ENCODE measurements at regions not wholly inside any gene's neighbourhood (a gene's known extent, or its start where the extent isn't known, plus 50 kb on each side); places are given as distances from the start of the nearest gene placed in this dataset.
"Not testable (repeated sequence)": the region's sequence is repeated elsewhere in the genome, so short reads cannot be mapped to it uniquely, and the experiment has no call there.

DNA sequence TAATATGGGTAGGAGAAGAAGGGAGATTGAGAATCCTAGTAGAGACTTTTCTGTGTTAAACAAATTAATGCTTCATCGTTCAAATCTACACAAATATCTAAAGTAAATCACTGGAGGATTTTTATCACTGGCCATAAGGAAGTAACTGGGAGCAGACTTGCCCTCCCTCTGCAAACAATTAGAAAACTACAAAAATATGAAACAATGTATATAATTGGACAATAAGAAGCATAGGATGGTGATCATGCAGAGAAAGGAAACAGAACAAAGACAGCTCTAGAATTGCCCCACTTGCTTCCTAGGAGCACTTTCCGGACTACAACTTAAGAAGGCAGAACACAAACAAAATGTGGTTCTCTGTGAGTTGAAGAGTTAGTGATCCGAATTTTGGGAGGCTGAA, 452.7 kb upstream of the KLHL29 start:
- in situ Hi-C loops (cut with HindIII; ENCODE audit: low pct_unique_long_range_greater_than_20kb, low sequenced_read_pairs) = no loop called here
- no peak for TF ChIP-seq JUND (IDR thresholded peaks at IDR 0.05; ENCODE audit: low read depth)
- DNase-seq (ENCODE audit: low read depth in 1 of 2, low spot score in 1 of 2) = no peak

DNA sequence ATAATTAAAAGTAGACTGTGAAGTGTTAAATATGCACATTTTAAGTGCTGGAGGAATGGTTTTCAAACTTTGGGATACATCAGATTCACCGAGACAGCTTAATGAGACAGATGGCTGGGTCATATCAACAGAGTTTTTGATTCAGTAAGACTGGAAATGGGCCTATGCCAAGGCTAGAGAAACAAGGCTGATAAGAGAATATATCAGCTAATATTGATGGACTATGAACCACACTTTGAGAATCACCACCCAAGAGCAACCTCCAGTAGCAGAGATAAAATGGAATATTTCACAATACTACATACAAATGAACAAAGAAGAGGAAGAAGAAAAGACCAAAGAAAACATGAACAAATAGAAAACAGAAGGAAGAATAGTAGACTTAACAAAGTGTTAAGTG, 450.2 kb upstream of the KLHL29 start:
- in situ Hi-C loops (cut with HindIII; ENCODE audit: low pct_unique_long_range_greater_than_20kb, low sequenced_read_pairs) = no loop called here
- no peak for DNase-seq (ENCODE audit: low read depth in 1 of 2, low spot score in 1 of 2)
- TF ChIP-seq JUND (IDR thresholded peaks at IDR 0.05; ENCODE audit: low read depth) = no peak

DNA sequence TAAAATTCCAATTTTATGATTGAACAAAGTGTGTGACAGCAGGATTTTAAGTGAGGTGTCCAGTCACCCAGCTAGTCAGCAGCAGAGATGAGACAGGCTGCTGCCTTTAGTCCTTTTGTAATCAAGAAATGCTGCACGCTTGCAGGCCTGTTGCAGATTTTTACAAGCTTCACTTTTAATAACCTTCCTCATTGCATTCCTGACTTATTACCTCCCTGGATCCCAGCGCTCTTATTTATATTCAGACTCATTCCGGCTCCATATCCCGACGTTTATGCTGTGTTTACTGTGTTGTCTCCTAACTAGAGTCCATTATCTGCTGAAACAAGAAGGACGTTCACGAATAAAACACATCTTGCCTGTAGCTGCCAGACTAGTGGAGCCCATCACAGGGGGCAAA, 442.5 kb upstream of the KLHL29 start:
- DNase-seq (ENCODE audit: low read depth in 1 of 2, low spot score in 1 of 2) = no peak
- in situ Hi-C loops (cut with HindIII; ENCODE audit: low pct_unique_long_range_greater_than_20kb, low sequenced_read_pairs) = no loop called here
- no peak for TF ChIP-seq JUND (IDR thresholded peaks at IDR 0.05; ENCODE audit: low read depth)

DNA sequence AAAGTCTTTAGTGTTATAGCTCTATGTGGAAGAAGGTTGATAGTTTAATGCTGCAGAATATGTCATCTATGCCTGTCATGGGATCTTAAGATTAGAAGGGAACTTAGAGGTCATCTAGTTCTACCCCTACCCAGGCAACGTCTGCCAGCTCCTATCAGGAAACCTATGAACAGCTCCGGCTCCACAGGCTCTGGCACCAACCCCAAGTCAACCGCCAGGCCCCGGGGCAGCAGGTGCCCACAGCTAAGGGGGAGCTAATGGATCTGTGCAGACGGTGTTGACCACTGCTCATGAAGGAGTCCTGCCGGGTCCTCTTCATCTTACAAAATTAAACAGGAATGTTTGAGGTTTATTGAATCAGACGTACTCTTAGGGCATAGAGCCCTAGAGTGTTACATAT, 440.8 kb upstream of the KLHL29 start:
- in situ Hi-C loops (cut with HindIII; ENCODE audit: low pct_unique_long_range_greater_than_20kb, low sequenced_read_pairs) = no loop called here
- DNase-seq (ENCODE audit: low read depth in 1 of 2, low spot score in 1 of 2) = no peak
- TF ChIP-seq JUND (IDR thresholded peaks at IDR 0.05; ENCODE audit: low read depth) = no peak

DNA sequence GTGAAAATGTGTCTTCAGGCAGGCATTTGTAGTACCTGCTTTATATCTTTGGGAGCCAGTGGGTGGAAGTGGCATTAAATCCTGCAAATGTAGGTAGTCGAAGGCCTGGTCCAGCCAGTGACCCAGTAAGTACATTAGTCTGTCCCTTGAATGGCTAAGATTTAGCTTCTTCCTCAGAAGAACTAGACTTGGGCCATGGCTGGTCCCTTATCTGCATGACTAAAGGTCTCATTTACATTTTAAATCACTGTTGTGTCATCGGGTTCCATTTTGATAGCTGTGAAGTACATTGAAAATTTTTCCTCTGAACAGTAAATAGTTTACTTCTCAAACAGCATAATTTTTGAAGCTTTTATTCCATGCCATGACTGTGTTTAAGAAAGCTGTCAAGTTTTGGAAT, 438.4 kb upstream of the KLHL29 start:
- in situ Hi-C loops (cut with HindIII; ENCODE audit: low pct_unique_long_range_greater_than_20kb, low sequenced_read_pairs) = no loop called here

DNA sequence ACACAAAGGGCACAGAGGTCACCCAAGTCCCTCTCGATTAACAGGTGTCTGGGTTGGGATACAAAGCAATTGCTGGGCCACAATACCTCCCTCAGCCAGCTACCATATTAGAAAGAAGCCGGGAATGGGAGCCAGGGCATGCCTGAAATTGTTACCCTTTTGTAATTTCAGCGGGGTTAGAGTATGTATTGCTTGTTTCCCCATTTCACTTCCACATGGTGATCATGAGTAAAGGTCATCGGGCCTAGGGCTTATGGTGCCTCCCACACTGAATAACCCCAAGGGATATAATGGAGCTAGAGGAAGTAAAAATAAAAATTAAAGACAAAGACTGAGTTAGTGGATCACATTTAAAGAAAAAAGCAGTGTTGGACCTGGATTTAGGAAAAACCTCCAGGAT, 437.2 kb upstream of the KLHL29 start:
- no peak for TF ChIP-seq JUND (IDR thresholded peaks at IDR 0.05; ENCODE audit: low read depth)
- in situ Hi-C loops (cut with HindIII; ENCODE audit: low pct_unique_long_range_greater_than_20kb, low sequenced_read_pairs) = no loop called here

More for the DNA sequence above, 438.4 kb upstream of the KLHL29 start:
- TF ChIP-seq JUND (IDR thresholded peaks at IDR 0.05; ENCODE audit: low read depth) = no peak
- no peak for DNase-seq (ENCODE audit: low read depth in 1 of 2, low spot score in 1 of 2)

DNA sequence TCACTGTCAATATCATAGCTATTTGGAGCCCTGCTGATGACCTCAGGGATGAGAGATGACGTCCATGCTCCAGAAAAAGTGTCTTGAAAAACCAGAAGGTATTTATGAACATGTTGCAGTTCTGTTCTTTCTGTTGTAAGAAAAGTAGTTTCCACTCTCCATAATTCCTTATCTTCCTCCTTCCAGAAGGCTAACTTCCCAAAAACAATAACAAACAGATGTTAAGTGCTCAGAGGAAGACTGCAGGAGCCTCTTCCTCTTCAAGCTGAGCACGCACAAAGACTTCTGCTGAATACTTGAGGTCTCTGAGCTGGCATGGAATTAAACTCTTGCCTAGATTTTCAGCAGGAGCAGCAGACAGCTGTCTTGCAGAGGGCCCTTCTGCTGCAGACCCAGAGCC, 434.5 kb upstream of the KLHL29 start:
- in situ Hi-C loops (cut with HindIII; ENCODE audit: low pct_unique_long_range_greater_than_20kb, low sequenced_read_pairs) = no loop called here
- TF ChIP-seq JUND (IDR thresholded peaks at IDR 0.05; ENCODE audit: low read depth) = no peak
- DNase-seq (ENCODE audit: low read depth in 1 of 2, low spot score in 1 of 2) = no peak

More for the DNA sequence above, 437.2 kb upstream of the KLHL29 start:
- no peak for DNase-seq (ENCODE audit: low read depth in 1 of 2, low spot score in 1 of 2)

DNA sequence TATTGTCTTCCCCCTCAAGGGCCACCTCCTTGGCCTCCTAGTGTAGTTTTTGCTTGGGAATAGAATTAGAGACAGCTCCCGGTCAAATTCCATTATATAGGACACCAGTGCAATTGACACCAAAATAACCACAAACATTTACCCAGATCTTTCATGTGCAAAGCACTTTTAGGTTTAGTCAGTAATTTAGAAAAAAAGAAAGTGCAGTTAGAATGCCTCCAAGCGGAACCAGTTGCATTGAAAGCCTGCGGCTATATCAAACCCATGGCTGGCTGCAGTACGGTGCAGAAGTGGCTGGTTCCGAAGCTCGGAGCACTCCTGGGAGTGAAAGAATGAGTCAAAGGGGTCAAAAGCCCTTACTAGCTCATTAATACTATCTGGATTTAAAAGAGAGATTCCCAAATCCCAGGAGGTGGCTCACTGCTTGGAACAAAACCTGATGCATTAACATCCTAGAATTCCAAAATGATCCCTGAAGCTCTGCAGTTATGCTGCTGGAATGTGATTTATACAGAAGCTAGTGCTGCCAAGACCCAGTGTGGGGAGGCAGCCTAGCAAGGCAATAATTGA, 432.2 kb upstream of the KLHL29 start:
- DNase-seq (ENCODE audit: low read depth in 1 of 2, low spot score in 1 of 2) = no peak
- in situ Hi-C loops (cut with HindIII; ENCODE audit: low pct_unique_long_range_greater_than_20kb, low sequenced_read_pairs) = no loop called here
- TF ChIP-seq JUND (IDR thresholded peaks at IDR 0.05; ENCODE audit: low read depth) = no peak

DNA sequence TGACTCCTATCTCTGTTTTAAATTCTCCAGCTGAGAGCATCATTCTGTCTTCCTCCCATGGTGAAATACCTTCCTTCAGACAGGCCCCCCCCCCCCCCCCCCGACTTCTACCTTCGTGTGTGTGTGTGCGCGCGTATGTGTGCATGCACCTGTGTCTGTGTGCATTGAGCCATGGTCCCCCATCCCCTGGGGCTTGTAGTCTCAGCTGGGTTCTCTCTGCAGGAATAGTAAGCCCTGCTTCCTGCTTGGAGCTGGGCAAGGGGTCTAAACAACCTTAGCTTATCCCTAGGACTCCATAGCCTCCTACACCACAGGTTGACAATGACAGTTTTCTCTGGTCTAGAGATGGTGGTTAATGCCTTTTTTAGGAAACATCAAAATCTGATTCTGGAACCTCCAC, 427.5 kb upstream of the KLHL29 start:
- TF ChIP-seq JUND (IDR thresholded peaks at IDR 0.05; ENCODE audit: low read depth) = no peak
- no peak for DNase-seq (ENCODE audit: low read depth in 1 of 2, low spot score in 1 of 2)
- in situ Hi-C loops (cut with HindIII; ENCODE audit: low pct_unique_long_range_greater_than_20kb, low sequenced_read_pairs) = no loop called here

DNA sequence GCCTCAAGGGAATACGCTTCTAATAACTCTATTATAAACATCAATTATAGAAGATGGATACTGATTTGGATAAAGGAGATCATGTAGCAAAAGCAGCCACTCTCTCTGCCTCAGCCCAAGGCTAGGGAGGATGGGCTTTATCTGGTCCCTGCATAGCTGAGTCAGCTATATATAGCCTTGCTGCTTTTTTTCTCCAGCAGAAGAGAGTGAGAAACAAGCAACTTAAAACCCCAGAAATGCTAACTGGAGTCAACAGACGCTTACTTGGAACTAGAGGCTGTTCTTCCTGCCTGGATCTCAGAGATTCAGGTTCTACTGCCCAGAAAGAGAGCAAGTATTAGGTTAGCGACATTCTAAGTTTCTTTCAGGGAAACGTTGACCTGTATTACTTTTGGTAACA, 426.7 kb upstream of the KLHL29 start:
- no peak for TF ChIP-seq JUND (IDR thresholded peaks at IDR 0.05; ENCODE audit: low read depth)
- in situ Hi-C loops (cut with HindIII; ENCODE audit: low pct_unique_long_range_greater_than_20kb, low sequenced_read_pairs) = no loop called here
- DNase-seq (ENCODE audit: low read depth in 1 of 2, low spot score in 1 of 2) = no peak

DNA sequence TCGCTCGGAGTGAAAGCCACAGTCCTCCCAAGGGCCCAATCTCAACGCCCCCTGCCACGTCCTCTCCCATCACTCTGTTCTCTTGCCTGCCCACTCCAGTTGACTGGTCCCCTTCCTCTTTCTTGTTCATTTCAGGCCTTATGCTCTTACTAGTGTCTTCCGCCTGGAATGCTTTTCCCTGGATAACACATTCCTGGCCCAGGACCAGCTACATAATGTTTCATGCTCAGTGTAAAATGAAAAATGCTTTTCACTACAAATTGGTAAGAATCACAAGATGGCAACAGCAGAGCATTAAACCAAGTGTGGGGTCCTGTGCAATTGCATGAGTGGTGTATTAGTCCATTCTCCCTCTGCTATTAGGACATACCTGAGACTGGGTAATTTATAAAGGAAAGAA, 417.2 kb upstream of the KLHL29 start:
- no peak for TF ChIP-seq JUND (IDR thresholded peaks at IDR 0.05; ENCODE audit: low read depth)
- no peak for DNase-seq (ENCODE audit: low read depth in 1 of 2, low spot score in 1 of 2)

DNA sequence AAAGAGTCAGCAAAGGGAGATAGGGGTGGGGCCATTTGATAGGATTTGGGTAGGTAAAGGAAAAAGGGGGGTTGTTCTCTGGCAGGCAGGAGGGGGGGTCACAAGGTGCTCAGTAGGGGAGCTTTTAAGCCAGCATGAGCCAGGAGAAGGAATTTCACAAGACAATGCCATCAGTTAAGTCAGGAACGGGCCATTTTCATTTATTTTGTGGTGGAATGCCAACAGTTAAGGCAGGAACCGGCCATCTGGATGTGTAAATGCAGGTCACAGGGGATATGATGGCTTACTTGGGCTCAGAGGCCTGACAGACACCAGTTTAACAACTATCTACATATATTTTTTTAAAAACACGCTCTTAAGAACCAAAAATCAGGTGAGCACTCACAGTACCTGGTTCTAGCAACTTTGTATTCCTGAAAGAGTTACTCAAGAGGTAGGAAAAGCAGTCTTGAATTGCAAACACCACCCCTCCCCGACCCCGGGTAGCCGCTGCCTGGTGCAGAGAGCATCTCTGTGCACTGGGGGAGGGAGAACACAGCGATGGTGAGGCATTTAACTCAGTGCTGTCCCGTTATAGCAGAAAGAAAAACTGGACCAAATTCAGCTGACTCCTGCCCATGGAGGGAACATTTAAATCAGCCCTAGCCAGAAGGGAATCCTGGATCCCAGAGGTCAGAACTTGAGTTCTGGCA, 414.5 kb upstream of the KLHL29 start:
- in situ Hi-C loops (cut with HindIII; ENCODE audit: low pct_unique_long_range_greater_than_20kb, low sequenced_read_pairs) = no loop called here
- no peak for TF ChIP-seq JUND (IDR thresholded peaks at IDR 0.05; ENCODE audit: low read depth)
- no peak for DNase-seq (ENCODE audit: low read depth in 1 of 2, low spot score in 1 of 2)

More for the DNA sequence above, 417.2 kb upstream of the KLHL29 start:
- in situ Hi-C loops (cut with HindIII; ENCODE audit: low pct_unique_long_range_greater_than_20kb, low sequenced_read_pairs) = no loop called here

DNA sequence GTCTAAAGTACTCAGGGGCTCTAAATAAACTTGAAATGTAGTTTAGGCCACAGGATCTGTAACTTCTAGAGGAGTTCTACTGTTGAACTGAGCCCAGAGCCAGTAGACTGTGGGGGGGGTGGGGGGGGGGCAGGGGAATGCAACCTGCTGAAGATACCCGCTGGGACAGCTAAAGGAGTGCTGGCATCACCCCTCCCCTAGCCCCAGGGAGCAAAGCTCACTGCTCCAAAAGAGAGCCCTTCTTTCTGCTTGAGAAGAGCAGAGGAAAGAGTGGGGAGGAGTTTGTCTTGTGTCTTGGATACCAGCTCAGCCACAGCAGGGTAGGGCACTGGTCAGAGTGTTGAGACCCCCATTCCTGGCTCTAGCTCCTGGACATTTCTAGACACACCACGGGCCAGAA, 414.0 kb upstream of the KLHL29 start:
- in situ Hi-C loops (cut with HindIII; ENCODE audit: low pct_unique_long_range_greater_than_20kb, low sequenced_read_pairs) = no loop called here
- no peak for TF ChIP-seq JUND (IDR thresholded peaks at IDR 0.05; ENCODE audit: low read depth)
- no peak for DNase-seq (ENCODE audit: low read depth in 1 of 2, low spot score in 1 of 2)

DNA sequence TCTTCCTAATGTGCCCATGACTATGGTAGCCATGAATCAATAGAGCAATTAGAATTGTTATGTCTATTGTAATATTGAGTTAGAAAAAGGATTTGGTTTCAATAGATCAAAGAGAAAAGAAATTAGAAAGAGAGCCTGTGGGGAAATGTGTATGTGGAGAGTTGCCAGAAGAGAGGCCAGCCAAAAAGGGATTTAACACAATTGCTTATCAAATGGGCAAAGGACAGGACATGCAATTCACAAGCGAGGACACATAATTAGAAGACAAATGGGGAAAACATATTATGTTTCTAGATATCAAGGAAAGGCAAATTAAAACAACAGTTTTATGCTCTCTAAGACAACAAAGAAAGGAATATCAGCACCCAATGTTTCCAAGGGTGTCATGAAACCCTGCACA, 403.2 kb upstream of the KLHL29 start:
- TF ChIP-seq JUND (IDR thresholded peaks at IDR 0.05; ENCODE audit: low read depth) = no peak
- in situ Hi-C loops (cut with HindIII; ENCODE audit: low pct_unique_long_range_greater_than_20kb, low sequenced_read_pairs) = no loop called here
- no peak for DNase-seq (ENCODE audit: low read depth in 1 of 2, low spot score in 1 of 2)

DNA sequence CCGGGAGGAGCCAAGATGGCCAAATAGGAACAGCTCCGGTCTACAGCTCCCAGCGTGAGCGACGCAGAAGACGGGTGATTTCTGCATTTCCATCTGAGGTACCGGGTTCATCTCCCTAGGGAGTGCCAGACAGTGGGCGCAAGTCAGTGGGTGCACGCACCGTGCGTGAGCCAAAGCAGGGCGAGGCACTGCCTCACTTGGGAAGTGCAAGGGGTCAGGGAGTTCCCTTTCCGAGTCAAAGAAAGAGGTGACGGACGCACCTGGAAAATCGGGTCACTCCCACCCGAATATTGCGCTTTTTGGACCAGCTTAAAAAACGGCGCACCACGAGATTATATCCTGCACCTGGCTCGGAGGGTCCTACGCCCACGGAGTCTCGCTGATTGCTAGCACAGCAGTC, 400.8 kb upstream of the KLHL29 start:
- DNase-seq (ENCODE audit: low read depth in 1 of 2, low spot score in 1 of 2); in situ Hi-C loops (cut with HindIII; ENCODE audit: low pct_unique_long_range_greater_than_20kb, low sequenced_read_pairs): not testable (repeated sequence)
